ENCODE measurements at regions not wholly inside any gene's neighbourhood (a gene's known extent, or its start where the extent isn't known, plus 50 kb on each side); places are given as distances from the start of the nearest gene placed in this dataset.

DNA sequence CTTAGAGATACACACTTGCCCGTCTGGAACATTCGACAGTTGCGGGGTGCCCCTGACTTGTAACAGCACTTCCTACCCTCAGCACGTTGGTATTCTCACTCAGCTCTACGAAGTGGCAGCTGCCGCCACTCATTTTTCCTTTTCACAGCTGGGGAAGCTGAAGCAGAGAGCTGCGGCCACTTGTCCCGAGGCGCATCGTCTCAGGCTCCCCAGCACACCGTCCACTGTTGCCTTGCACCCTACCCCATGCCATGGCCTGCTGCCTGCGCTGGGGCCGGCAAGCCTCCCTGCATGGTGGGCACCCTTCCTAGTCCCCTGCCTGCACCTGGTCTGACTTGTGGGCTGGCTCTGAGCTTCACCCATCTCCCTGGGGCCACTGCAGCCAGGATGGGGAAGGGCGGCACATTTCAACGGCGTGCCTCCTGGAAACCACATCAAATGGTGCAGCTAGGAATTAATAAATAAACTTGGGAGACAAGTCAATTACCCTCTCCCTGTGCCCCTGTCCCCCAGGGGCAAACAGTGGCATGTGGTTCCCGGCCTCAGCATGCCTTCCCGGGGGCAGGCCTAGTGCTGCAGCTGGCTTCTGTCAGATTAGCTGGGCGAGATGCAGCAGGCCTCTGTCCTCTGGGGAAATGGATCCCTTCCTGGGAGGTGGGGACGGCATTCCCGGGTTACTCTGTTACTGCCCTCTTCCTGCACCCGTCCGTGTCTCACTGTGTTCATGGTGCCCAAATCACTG, 64.7 kb upstream of the HAAO start:
- TF ChIP-seq, protein P1, sequence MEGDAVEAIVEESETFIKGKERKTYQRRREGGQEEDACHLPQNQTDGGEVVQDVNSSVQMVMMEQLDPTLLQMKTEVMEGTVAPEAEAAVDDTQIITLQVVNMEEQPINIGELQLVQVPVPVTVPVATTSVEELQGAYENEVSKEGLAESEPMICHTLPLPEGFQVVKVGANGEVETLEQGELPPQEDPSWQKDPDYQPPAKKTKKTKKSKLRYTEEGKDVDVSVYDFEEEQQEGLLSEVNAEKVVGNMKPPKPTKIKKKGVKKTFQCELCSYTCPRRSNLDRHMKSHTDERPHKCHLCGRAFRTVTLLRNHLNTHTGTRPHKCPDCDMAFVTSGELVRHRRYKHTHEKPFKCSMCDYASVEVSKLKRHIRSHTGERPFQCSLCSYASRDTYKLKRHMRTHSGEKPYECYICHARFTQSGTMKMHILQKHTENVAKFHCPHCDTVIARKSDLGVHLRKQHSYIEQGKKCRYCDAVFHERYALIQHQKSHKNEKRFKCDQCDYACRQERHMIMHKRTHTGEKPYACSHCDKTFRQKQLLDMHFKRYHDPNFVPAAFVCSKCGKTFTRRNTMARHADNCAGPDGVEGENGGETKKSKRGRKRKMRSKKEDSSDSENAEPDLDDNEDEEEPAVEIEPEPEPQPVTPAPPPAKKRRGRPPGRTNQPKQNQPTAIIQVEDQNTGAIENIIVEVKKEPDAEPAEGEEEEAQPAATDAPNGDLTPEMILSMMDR (conservative IDR thresholded peaks at IDR 0.05; ENCODE audit: low read depth, low read length), result no peak
- no peak for DNase-seq (ENCODE audit: low read depth)
- no peak overlapping the region for H3K4me3 ChIP-seq (ENCODE audit: low read depth, low read length)

- H3K4me3 ChIP-seq (ENCODE audit: low read depth, low read length), result no peak overlapping the region
- TF ChIP-seq, protein P1 (conservative IDR thresholded peaks at IDR 0.05; ENCODE audit: low read depth, low read length), result no peak
These were observed 63.9 kb upstream of the HAAO start for GRCh38 chr2:42856106-42856860.

GRCh38 chr2:42855221-42855970, 63.0 kb upstream of the HAAO start:
- DNase-seq (ENCODE audit: low read depth), result no peak
- TF ChIP-seq, protein P1 (conservative IDR thresholded peaks at IDR 0.05; ENCODE audit: low read depth, low read length), result no peak
- no peak overlapping the region for H3K4me3 ChIP-seq (ENCODE audit: low read depth, low read length)

More at GRCh38 chr2:42856106-42856860, 63.9 kb upstream of the HAAO start:
- DNase-seq (ENCODE audit: low read depth), result no peak

- TF ChIP-seq, protein P1 (conservative IDR thresholded peaks at IDR 0.05; ENCODE audit: low read depth, low read length), result no peak
- peak; percentile 61 for DNase-seq (ENCODE audit: low read depth)
- no peak overlapping the region for H3K4me3 ChIP-seq (ENCODE audit: low read depth, low read length)
These were observed 61.9 kb upstream of the HAAO start for GRCh38 chr2:42854207-42854818.

GRCh38 chr2:42853549-42854206, 61.3 kb upstream of the HAAO start:
- TF ChIP-seq, protein P1 (conservative IDR thresholded peaks at IDR 0.05; ENCODE audit: low read depth, low read length), result no peak
- no peak for DNase-seq (ENCODE audit: low read depth)
- H3K4me3 ChIP-seq (ENCODE audit: low read depth, low read length), result no peak overlapping the region

DNA sequence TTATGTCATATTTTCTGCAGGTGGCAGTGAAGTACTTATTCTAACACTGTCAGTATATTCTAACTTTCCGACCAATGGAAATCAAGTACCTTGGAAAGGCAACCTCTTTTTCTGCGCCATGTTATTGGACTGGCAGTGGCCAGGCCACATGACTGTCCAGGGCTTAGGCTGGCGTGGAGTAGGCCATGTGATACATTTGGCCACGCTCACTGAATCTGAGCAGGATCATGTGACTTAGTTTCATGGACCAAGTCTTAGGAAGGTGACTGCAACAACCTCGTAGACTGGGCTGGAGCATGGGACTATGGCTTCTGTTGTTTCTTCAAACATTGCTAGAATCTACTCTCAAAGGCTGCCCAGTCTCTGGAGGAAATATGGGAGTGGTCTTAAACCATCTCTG, 60.4 kb upstream of the HAAO start:
- TF ChIP-seq, protein P1 (conservative IDR thresholded peaks at IDR 0.05; ENCODE audit: low read depth, low read length), result no peak
- no peak overlapping the region for H3K4me3 ChIP-seq (ENCODE audit: low read depth, low read length)
- no peak for DNase-seq (ENCODE audit: low read depth)

Data from choroid plexus epithelial cell (primary cell).